Spleen (tissue), 11 donors: ENCODE measurements at regions not wholly inside any gene's neighbourhood (a gene's known extent, or its start where the extent isn't known, plus 50 kb on each side); places are given as distances from the start of the nearest gene placed in this dataset.

Source experiments
- DNase-seq: peaks from one replicate; pipeline ENCODE4 v3.0.0-alpha.2; 2020
- H3K27ac ChIP-seq, 8 donors: fragments of 200-600 bp; sonication (generic) in 7 of 8; 1 replicate in 4 of 8; 2 replicates in 4 of 8; pipeline versions ENCODE4 v1.5.0 to v1.8.0; 2016 to 2021; ENCODE audit warnings: inconsistent platforms in 4 of 8, mild to moderate bottlenecking in 4 of 8, moderate library complexity in 1 of 8
- H3K27me3 ChIP-seq, 7 donors: fragments of 200-600 bp; sonication (generic) in 6 of 7; replicated peaks in 1 of 7; 1 replicate in 4 of 7; 2 replicates in 3 of 7; pipeline versions ENCODE4 v1.5.0 to v1.8.0; 2016 to 2021; ENCODE audit warnings: inconsistent platforms in 3 of 7, mild to moderate bottlenecking in 1 of 7
- H3K36me3 ChIP-seq, 6 donors: fragments of 200-600 bp; sonication (generic) in 5 of 6; 1 replicate in 4 of 6; 2 replicates in 2 of 6; pipeline versions ENCODE4 v1.5.0 to v1.8.0; 2016 to 2021; ENCODE audit warnings: inconsistent platforms in 2 of 6
- H3K4me1 ChIP-seq, 6 donors: fragments of 200-600 bp; sonication (generic) in 5 of 6; 1 replicate in 3 of 6; 2 replicates in 3 of 6; pipeline versions ENCODE4 v1.5.0 to v1.8.0; 2016 to 2021; ENCODE audit warnings: inconsistent platforms in 3 of 6
- H3K4me3 ChIP-seq, 8 donors: fragments of 200-600 bp; sonication (generic) in 7 of 8; 1 replicate in 4 of 8; 2 replicates in 4 of 8; pipeline versions ENCODE4 v1.5.0 to v1.8.0; 2016 to 2021; ENCODE audit warnings: inconsistent platforms in 4 of 8, mild to moderate bottlenecking in 4 of 8, moderate library complexity in 2 of 8
- H3K9me3 ChIP-seq, 8 donors: fragments of 200-600 bp; sonication (generic) in 7 of 8; 1 replicate in 4 of 8; 2 replicates in 4 of 8; pipeline versions ENCODE4 v1.5.0 to v1.8.0; 2016 to 2021; ENCODE audit warnings: inconsistent platforms in 4 of 8
- POLR2A ChIP-seq, 3 donors: fragments of 450-650 bp; IDR thresholded peaks; one replicate each; pipeline ENCODE4 v1.5.1; 2017; ENCODE audit warnings: antibody characterized with exemption in 3 of 3, mild to moderate bottlenecking in 1 of 3
- POLR2AphosphoS5 ChIP-seq, 3 donors: sonication (generic); formaldehyde crosslinking; IDR thresholded peaks; one replicate each; pipeline ENCODE4 v1.5.1; 2017; ENCODE audit warnings: antibody characterized with exemption in 3 of 3
- WGBS, 5 donors: extraction: QIAGEN DNeasy Blood & Tissue Kit in 3 of 5; methylation state at CpG; one replicate each; pipeline versions ENCODE4 v1.1.5 to v1.1.7; 2013 to 2018; 5-methylcytosine and 5-hydroxymethylcytosine counted together
- intact Hi-C: fragments of 100-400 bp; cut with DNase I; formaldehyde crosslinking; loops from one replicate; pipeline ENCODE4 v1.15.0; 2023; ENCODE audit warnings: low total_unique reads
- TF ChIP-seq, protein P1 (sequence below), 11 experiments: fragments of 200-600 bp in 7 of 11; fragments of 450-650 bp in 4 of 11; sonication (generic) in 4 of 11; IDR thresholded peaks in 8 of 11; conservative IDR thresholded peaks in 3 of 11; 1 replicate in 7 of 11; 2 replicates in 4 of 11; pipeline versions ENCODE4 v1.4.0 to v1.8.0; 2016 to 2021; ENCODE audit warnings: antibody characterized with exemption in 11 of 11, inconsistent platforms in 4 of 11, mild to moderate bottlenecking in 1 of 11
- donor health status: healthy with polysubstance abuse.
- donor health status: DM: no; HTN: no; CAD: no; lungs with moderate emphysema.
- donor health status: DM: no; HTN: no; CAD: no.
- donor health status: Bipolar disorder and iron deficiency.
- donor health status: healthy.
- donor health status: DM: no; HTN: no; CAD: no.
- donor health status: DM: yes; HTN: yes; CAD: no.

DNA sequence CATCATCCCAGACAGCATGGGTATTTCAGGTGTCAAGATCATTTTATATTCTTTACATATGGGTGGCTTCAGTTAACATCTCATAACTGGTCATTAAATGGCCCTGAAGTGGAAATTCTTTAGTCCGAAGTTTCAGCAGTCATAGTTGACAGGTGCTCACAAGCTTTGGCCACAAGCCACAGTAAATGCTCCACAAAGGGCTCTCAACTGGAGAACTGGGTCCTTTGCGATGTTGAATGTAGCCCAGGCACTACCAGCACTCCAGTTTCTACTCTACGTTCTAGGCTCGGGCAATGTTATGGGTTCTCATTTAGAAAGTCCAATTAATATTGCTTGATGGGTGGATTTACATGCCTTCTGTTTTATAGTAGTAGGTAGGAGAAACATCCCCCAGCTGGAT lies 206.3 kb downstream of the CWF19L2 start:
- H3K36me3 ChIP-seq: no peaks in the 10 kb centered on the region
- intact Hi-C loops: no loop called here
- TF ChIP-seq POLR2AphosphoS5 (IDR thresholded peaks at IDR 0.05) (no peak), POLR2A (IDR thresholded peaks at IDR 0.05) (no peak)
- TF ChIP-seq, protein P1, sequence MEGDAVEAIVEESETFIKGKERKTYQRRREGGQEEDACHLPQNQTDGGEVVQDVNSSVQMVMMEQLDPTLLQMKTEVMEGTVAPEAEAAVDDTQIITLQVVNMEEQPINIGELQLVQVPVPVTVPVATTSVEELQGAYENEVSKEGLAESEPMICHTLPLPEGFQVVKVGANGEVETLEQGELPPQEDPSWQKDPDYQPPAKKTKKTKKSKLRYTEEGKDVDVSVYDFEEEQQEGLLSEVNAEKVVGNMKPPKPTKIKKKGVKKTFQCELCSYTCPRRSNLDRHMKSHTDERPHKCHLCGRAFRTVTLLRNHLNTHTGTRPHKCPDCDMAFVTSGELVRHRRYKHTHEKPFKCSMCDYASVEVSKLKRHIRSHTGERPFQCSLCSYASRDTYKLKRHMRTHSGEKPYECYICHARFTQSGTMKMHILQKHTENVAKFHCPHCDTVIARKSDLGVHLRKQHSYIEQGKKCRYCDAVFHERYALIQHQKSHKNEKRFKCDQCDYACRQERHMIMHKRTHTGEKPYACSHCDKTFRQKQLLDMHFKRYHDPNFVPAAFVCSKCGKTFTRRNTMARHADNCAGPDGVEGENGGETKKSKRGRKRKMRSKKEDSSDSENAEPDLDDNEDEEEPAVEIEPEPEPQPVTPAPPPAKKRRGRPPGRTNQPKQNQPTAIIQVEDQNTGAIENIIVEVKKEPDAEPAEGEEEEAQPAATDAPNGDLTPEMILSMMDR (IDR thresholded peaks at IDR 0.05 in 8 of 11, conservative IDR thresholded peaks at IDR 0.05 in 3 of 11): no peak
- H3K27me3 ChIP-seq: peaks cover 0 to 9% (median 0%) of the 10 kb centered on the region in 7 donors
- no peaks in the 10 kb centered on the region for H3K9me3 ChIP-seq
- no peaks in the 10 kb centered on the region for H3K4me1 ChIP-seq
- WGBS, 5 donors: 87 to 100% (median 91%) methylated on average over 4 of the region's 4 CpGs
- no peak overlapping the region for H3K27ac ChIP-seq
- no peak overlapping the region for H3K4me3 ChIP-seq
- DNase-seq: no peak

DNA sequence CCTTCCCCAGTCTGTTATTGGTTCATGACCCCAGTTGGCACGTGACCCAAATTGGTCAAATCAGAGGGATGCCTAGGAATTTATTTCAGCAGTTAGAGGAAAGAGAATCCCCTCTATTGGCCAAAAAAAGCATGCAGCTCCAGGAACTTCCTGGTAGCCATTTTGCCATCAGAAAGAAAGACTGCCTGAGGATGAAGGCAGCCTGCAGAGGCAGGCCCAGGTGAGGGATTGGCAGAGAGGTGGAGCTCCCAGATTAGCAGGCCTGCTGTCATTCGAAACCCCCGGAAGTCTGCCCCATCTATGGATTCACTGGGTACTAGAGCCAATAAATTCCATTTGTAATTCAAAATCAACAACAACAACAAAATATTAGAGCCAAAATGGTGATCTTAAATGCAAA lies 207.6 kb downstream of the CWF19L2 start:
- WGBS, 5 donors: 79 to 95% (median 87%) methylated on average over 3 of the region's 3 CpGs
- no peaks in the 10 kb centered on the region for H3K27me3 ChIP-seq
- DNase-seq: no peak

DNA sequence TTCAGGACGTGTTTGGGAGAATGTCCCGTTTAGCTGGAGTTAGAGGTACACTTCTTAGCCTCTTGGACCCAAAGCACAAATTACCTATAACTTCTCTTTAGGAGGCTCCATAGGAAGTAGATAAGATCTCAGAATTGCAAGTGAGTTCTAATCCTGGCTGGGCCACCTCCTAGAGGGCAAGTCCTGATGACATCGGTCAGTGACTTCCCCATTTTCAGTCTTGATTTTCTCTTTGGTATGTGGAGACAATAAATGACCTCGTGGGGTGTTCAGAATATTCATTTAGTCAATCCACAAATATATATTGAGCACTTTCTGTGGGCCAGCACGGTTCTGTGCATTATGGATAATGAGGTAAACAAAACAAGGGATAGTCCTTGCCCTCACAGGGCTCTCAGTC lies 208.6 kb downstream of the CWF19L2 start:
- no peak for DNase-seq

More for the DNA sequence above, 207.6 kb downstream of the CWF19L2 start:
- no peaks in the 10 kb centered on the region for H3K9me3 ChIP-seq
- intact Hi-C loops: no loop called here
- TF ChIP-seq, protein P1 (IDR thresholded peaks at IDR 0.05 in 8 of 11, conservative IDR thresholded peaks at IDR 0.05 in 3 of 11): no peak
- no peak for TF ChIP-seq POLR2A (IDR thresholded peaks at IDR 0.05)
- TF ChIP-seq POLR2AphosphoS5 (IDR thresholded peaks at IDR 0.05): no peak
- H3K36me3 ChIP-seq: no peaks in the 10 kb centered on the region
- no peak overlapping the region for H3K4me3 ChIP-seq
- no peaks in the 10 kb centered on the region for H3K4me1 ChIP-seq
- H3K27ac ChIP-seq: no peak overlapping the region

DNA sequence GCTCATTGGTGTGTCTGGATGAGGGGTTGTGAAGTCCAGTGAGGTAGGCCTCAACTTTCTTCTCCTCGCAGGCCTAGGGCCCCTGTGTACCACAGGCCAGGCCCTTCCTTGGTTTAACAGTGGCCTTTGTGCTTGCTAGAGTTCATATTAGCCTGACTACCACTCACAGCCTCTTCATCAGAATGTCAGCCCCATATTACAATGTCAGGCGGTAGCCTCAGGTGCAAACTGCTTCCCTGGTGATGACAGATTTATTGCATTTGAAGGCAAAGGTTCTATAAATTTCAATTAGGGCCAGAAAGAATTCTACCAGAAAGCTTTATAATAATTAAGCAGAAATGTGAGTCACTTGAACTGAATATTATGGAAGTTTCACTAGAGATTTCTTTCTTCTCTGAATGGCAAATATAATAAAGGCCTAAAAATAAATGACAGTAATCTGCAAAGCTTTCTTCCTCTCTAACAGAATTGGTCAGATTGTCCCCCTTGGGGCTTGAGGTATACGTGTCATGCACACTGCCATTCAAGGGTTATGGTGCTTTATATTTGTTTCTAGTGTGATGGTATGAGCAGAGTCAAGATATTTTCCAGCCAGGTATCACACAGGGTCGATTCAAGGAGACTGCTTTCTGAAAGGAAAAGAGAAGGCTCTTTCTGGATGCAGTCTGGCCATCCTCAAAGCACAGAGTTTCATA lies 210.3 kb downstream of the CWF19L2 start:
- intact Hi-C loops: no loop called here
- Histone ChIP-seq H3K36me3 (no peaks in the 10 kb centered on the region), H3K27ac (no peak overlapping the region), H3K4me3 (no peak overlapping the region), H3K9me3 (no peaks in the 10 kb centered on the region), H3K27me3 (no peaks in the 10 kb centered on the region), H3K4me1 (no peaks in the 10 kb centered on the region)
- no peak for DNase-seq
- WGBS, 5 donors: 66 to 85% (median 74%) methylated on average over 4 of the region's 4 CpGs
- TF ChIP-seq POLR2AphosphoS5 (IDR thresholded peaks at IDR 0.05): no peak
- TF ChIP-seq, protein P1 (IDR thresholded peaks at IDR 0.05 in 8 of 11, conservative IDR thresholded peaks at IDR 0.05 in 3 of 11): no peak
- no peak for TF ChIP-seq POLR2A (IDR thresholded peaks at IDR 0.05)

More for the DNA sequence above, 208.6 kb downstream of the CWF19L2 start:
- no peak overlapping the region for H3K27ac ChIP-seq
- 68 to 80% (median 74%) methylated on average over 5 of the region's 5 CpGs for WGBS, 5 donors
- H3K27me3 ChIP-seq: no peaks in the 10 kb centered on the region
- no peaks in the 10 kb centered on the region for H3K36me3 ChIP-seq
- H3K4me1 ChIP-seq: no peaks in the 10 kb centered on the region
- intact Hi-C loops: no loop called here
- no peaks in the 10 kb centered on the region for H3K9me3 ChIP-seq
- H3K4me3 ChIP-seq: no peak overlapping the region
- no peak for TF ChIP-seq POLR2A (IDR thresholded peaks at IDR 0.05)
- TF ChIP-seq POLR2AphosphoS5 (IDR thresholded peaks at IDR 0.05): no peak
- TF ChIP-seq, protein P1 (IDR thresholded peaks at IDR 0.05 in 8 of 11, conservative IDR thresholded peaks at IDR 0.05 in 3 of 11): no peak
